ENCODE measurements at regions not wholly inside any gene's neighbourhood (a gene's known extent, or its start where the extent isn't known, plus 50 kb on each side); places are given as distances from the start of the nearest gene placed in this dataset.

DNA sequence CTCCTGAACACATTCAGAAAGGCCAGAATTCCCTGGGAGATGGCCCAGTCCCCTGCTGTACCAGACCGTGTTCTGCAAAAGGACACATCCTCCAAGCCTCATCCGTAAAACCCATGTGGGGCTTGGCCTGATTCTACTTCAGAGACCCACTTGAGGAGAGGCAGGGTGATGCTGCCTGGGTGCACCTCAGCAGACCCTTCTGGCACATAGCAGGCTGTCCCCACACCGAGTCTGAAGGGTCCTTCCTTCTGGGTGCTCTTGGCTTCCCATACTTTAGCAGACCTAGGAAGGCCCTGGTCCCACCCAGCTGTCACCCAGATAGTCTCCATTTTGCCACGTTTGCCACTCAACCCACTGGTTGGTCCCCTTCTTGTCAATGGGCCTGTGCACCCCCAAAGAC is 270.1 kb upstream of the AGTR2 start:
- TF ChIP-seq, protein P1, sequence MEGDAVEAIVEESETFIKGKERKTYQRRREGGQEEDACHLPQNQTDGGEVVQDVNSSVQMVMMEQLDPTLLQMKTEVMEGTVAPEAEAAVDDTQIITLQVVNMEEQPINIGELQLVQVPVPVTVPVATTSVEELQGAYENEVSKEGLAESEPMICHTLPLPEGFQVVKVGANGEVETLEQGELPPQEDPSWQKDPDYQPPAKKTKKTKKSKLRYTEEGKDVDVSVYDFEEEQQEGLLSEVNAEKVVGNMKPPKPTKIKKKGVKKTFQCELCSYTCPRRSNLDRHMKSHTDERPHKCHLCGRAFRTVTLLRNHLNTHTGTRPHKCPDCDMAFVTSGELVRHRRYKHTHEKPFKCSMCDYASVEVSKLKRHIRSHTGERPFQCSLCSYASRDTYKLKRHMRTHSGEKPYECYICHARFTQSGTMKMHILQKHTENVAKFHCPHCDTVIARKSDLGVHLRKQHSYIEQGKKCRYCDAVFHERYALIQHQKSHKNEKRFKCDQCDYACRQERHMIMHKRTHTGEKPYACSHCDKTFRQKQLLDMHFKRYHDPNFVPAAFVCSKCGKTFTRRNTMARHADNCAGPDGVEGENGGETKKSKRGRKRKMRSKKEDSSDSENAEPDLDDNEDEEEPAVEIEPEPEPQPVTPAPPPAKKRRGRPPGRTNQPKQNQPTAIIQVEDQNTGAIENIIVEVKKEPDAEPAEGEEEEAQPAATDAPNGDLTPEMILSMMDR (conservative IDR thresholded peaks at IDR 0.05; ENCODE audit: low read depth, low read length): no peak
- TF ChIP-seq NFE2L2 (IDR thresholded peaks at IDR 0.05; ENCODE audit: low read depth, low read length): no peak
- no peak for TF ChIP-seq MAFK (IDR thresholded peaks at IDR 0.05; ENCODE audit: low read depth, low read length)
